ENCODE measurements at regions not wholly inside any gene's neighbourhood (a gene's known extent, or its start where the extent isn't known, plus 50 kb on each side); places are given as distances from the start of the nearest gene placed in this dataset.

- Histone ChIP-seq H3K4me3 (ENCODE audit: insufficient read depth, low read length, poor library complexity, severe bottlenecking) (no peak overlapping the region), H3F3A (ENCODE audit: insufficient read depth) (no peaks in the 10 kb centered on the region), H3K79me2 (ENCODE audit: insufficient read depth, low read length) (no peaks in the 10 kb centered on the region), H3K9ac (ENCODE audit: low read length) (no peak overlapping the region), H3K4me2 (ENCODE audit: low read depth, low read length, poor library complexity, severe bottlenecking) (no peak overlapping the region), H3K36me3 (ENCODE audit: low read length) (no peaks in the 10 kb centered on the region), H3K27ac (ENCODE audit: low read depth, low read length) (no peak overlapping the region), H3K9me3 (ENCODE audit: insufficient read depth, low read length) (no peaks in the 10 kb centered on the region), H2AFZ (ENCODE audit: low read depth, low read length, severe bottlenecking) (no peak overlapping the region), H3K9me2 (replicated peaks; ENCODE audit: insufficient read depth, low read length) (no peaks in the 10 kb centered on the region), H4K20me1 (ENCODE audit: low read depth, low read length) (no peaks in the 10 kb centered on the region), H3K27me3 (ENCODE audit: low read length) (no peaks in the 10 kb centered on the region)
- no peak for TF ChIP-seq CTCF (IDR thresholded peaks at IDR 0.05; ENCODE audit: insufficient read depth, low read length, poor library complexity, severe bottlenecking)
Measured at GRCh38 chr10:4588824-4589223, 237.2 kb upstream of the AKR1E2 start.

- H4K20me1 ChIP-seq (ENCODE audit: low read depth, low read length): no peaks in the 10 kb centered on the region
- H3K4me3 ChIP-seq (ENCODE audit: insufficient read depth, low read length, poor library complexity, severe bottlenecking): no peak overlapping the region
- H3K36me3 ChIP-seq (ENCODE audit: low read length): no peaks in the 10 kb centered on the region
- H3K79me2 ChIP-seq (ENCODE audit: insufficient read depth, low read length): no peaks in the 10 kb centered on the region
- H3F3A ChIP-seq (ENCODE audit: insufficient read depth): no peaks in the 10 kb centered on the region
- no peak overlapping the region for H3K9ac ChIP-seq (ENCODE audit: low read length)
- no peak overlapping the region for H3K27ac ChIP-seq (ENCODE audit: low read depth, low read length)
- H2AFZ ChIP-seq (ENCODE audit: low read depth, low read length, severe bottlenecking): no peak overlapping the region
- TF ChIP-seq EZH2phosphoT487 (conservative IDR thresholded peaks at IDR 0.05; ENCODE audit: low read length): no peak
- no peak for TF ChIP-seq CTCF (IDR thresholded peaks at IDR 0.05; ENCODE audit: insufficient read depth, low read length, poor library complexity, severe bottlenecking)
- no peaks in the 10 kb centered on the region for H3K9me3 ChIP-seq (ENCODE audit: insufficient read depth, low read length)
- H3K4me2 ChIP-seq (ENCODE audit: low read depth, low read length, poor library complexity, severe bottlenecking): no peak overlapping the region
- H3K9me2 ChIP-seq (replicated peaks; ENCODE audit: insufficient read depth, low read length): no peaks in the 10 kb centered on the region
- H3K27me3 ChIP-seq (ENCODE audit: low read length): no peaks in the 10 kb centered on the region
Measured at GRCh38 chr10:4587466-4587865, 238.5 kb upstream of the AKR1E2 start.

- H3K79me2 ChIP-seq (ENCODE audit: insufficient read depth, low read length): no peaks in the 10 kb centered on the region
- TF ChIP-seq CTCF (IDR thresholded peaks at IDR 0.05; ENCODE audit: insufficient read depth, low read length, poor library complexity, severe bottlenecking): no peak
- TF ChIP-seq EZH2phosphoT487 (conservative IDR thresholded peaks at IDR 0.05; ENCODE audit: low read length): no peak
- no peak overlapping the region for H3K27ac ChIP-seq (ENCODE audit: low read depth, low read length)
- no peak overlapping the region for H3K4me2 ChIP-seq (ENCODE audit: low read depth, low read length, poor library complexity, severe bottlenecking)
- H3K9ac ChIP-seq (ENCODE audit: low read length): no peak overlapping the region
- H3K36me3 ChIP-seq (ENCODE audit: low read length): no peaks in the 10 kb centered on the region
- no peaks in the 10 kb centered on the region for H3K9me3 ChIP-seq (ENCODE audit: insufficient read depth, low read length)
- no peaks in the 10 kb centered on the region for H4K20me1 ChIP-seq (ENCODE audit: low read depth, low read length)
- H3F3A ChIP-seq (ENCODE audit: insufficient read depth): no peaks in the 10 kb centered on the region
- H3K9me2 ChIP-seq (replicated peaks; ENCODE audit: insufficient read depth, low read length): no peaks in the 10 kb centered on the region
- no peaks in the 10 kb centered on the region for H3K27me3 ChIP-seq (ENCODE audit: low read length)
- no peak overlapping the region for H2AFZ ChIP-seq (ENCODE audit: low read depth, low read length, severe bottlenecking)
- no peak overlapping the region for H3K4me3 ChIP-seq (ENCODE audit: insufficient read depth, low read length, poor library complexity, severe bottlenecking)
Measured at GRCh38 chr10:4586776-4587175, 239.2 kb upstream of the AKR1E2 start.

- no peak for TF ChIP-seq EZH2phosphoT487 (conservative IDR thresholded peaks at IDR 0.05; ENCODE audit: low read length)
- no peak for TF ChIP-seq CTCF (IDR thresholded peaks at IDR 0.05; ENCODE audit: insufficient read depth, low read length, poor library complexity, severe bottlenecking)
- H3K79me2 ChIP-seq (ENCODE audit: insufficient read depth, low read length): no peaks in the 10 kb centered on the region
- no peaks in the 10 kb centered on the region for H3K27me3 ChIP-seq (ENCODE audit: low read length)
- no peak overlapping the region for H3K27ac ChIP-seq (ENCODE audit: low read depth, low read length)
- H3K36me3 ChIP-seq (ENCODE audit: low read length): no peaks in the 10 kb centered on the region
- no peak overlapping the region for H2AFZ ChIP-seq (ENCODE audit: low read depth, low read length, severe bottlenecking)
- H3K9me3 ChIP-seq (ENCODE audit: insufficient read depth, low read length): no peaks in the 10 kb centered on the region
- H3K9me2 ChIP-seq (replicated peaks; ENCODE audit: insufficient read depth, low read length): no peaks in the 10 kb centered on the region
- no peaks in the 10 kb centered on the region for H3F3A ChIP-seq (ENCODE audit: insufficient read depth)
- H3K4me3 ChIP-seq (ENCODE audit: insufficient read depth, low read length, poor library complexity, severe bottlenecking): no peak overlapping the region
- no peaks in the 10 kb centered on the region for H4K20me1 ChIP-seq (ENCODE audit: low read depth, low read length)
- H3K4me2 ChIP-seq (ENCODE audit: low read depth, low read length, poor library complexity, severe bottlenecking): no peak overlapping the region
- H3K9ac ChIP-seq (ENCODE audit: low read length): no peak overlapping the region
Measured at GRCh38 chr10:4581929-4582328, 244.1 kb upstream of the AKR1E2 start.
